ENCODE measurements at regions not wholly inside any gene's neighbourhood (a gene's known extent, or its start where the extent isn't known, plus 50 kb on each side); places are given as distances from the start of the nearest gene placed in this dataset.

- no peak for TF ChIP-seq CTCF (conservative IDR thresholded peaks at IDR 0.05; ENCODE audit: control insufficient read depth, insufficient read depth, low read depth, low read length)
- no peak overlapping the region for H3K4me3 ChIP-seq (ENCODE audit: control insufficient read depth, low read depth, low read length)
- DNase-seq (ENCODE audit: low read depth), result no peak
These were observed 72.2 kb upstream of the ZFP64 start for GRCh38 chr20:52263757-52264156.

GRCh38 chr20:52261792-52262191 is 70.2 kb upstream of the ZFP64 start:
- no peak for TF ChIP-seq CTCF (conservative IDR thresholded peaks at IDR 0.05; ENCODE audit: control insufficient read depth, insufficient read depth, low read depth, low read length)
- no peak for DNase-seq (ENCODE audit: low read depth)
- no peak overlapping the region for H3K4me3 ChIP-seq (ENCODE audit: control insufficient read depth, low read depth, low read length)

- H3K4me3 ChIP-seq (ENCODE audit: control insufficient read depth, low read depth, low read length), result no peak overlapping the region
- no peak for DNase-seq (ENCODE audit: low read depth)
- no peak for TF ChIP-seq CTCF (conservative IDR thresholded peaks at IDR 0.05; ENCODE audit: control insufficient read depth, insufficient read depth, low read depth, low read length)
These were observed 67.7 kb upstream of the ZFP64 start for GRCh38 chr20:52259295-52259694.

- no peak for TF ChIP-seq CTCF (conservative IDR thresholded peaks at IDR 0.05; ENCODE audit: control insufficient read depth, insufficient read depth, low read depth, low read length)
- no peak overlapping the region for H3K4me3 ChIP-seq (ENCODE audit: control insufficient read depth, low read depth, low read length)
- DNase-seq (ENCODE audit: low read depth), result no peak
These were observed 64.9 kb upstream of the ZFP64 start for GRCh38 chr20:52256454-52256853.

- DNase-seq (ENCODE audit: low read depth), result no peak
- H3K4me3 ChIP-seq (ENCODE audit: control insufficient read depth, low read depth, low read length), result no peak overlapping the region
- no peak for TF ChIP-seq CTCF (conservative IDR thresholded peaks at IDR 0.05; ENCODE audit: control insufficient read depth, insufficient read depth, low read depth, low read length)
These were observed 61.1 kb upstream of the ZFP64 start for GRCh38 chr20:52252664-52253063.

- no peak for DNase-seq (ENCODE audit: low read depth)
- TF ChIP-seq CTCF (conservative IDR thresholded peaks at IDR 0.05; ENCODE audit: control insufficient read depth, insufficient read depth, low read depth, low read length), result no peak
- H3K4me3 ChIP-seq (ENCODE audit: control insufficient read depth, low read depth, low read length), result no peak overlapping the region
These were observed 60.2 kb upstream of the ZFP64 start for GRCh38 chr20:52251827-52252226.

- DNase-seq (ENCODE audit: low read depth), result no peak
- no peak overlapping the region for H3K4me3 ChIP-seq (ENCODE audit: control insufficient read depth, low read depth, low read length)
- no peak for TF ChIP-seq CTCF (conservative IDR thresholded peaks at IDR 0.05; ENCODE audit: control insufficient read depth, insufficient read depth, low read depth, low read length)
These were observed 59.6 kb upstream of the ZFP64 start for GRCh38 chr20:52251136-52251700.
